NCI-H2227 treated with DMSO at 0.1 percent for 48 hours (cell line): ENCODE measurements at regions not wholly inside any gene's neighbourhood (a gene's known extent, or its start where the extent isn't known, plus 50 kb on each side); places are given as distances from the start of the nearest gene placed in this dataset.
"Not testable (repeated sequence)": the region's sequence is repeated elsewhere in the genome, so short reads cannot be mapped to it uniquely, and the experiment has no call there.

Experiments
- DNase-seq: peaks from one replicate; lab custom pipeline; 2025; lab: John Stamatoyannopoulos, UW

GRCh38 chrX:1778817-1779216 lies 164.0 kb downstream of the ASMT start:
- no peak for DNase-seq

- DNase-seq, result no peak
These were observed 164.8 kb downstream of the ASMT start for GRCh38 chrX:1779626-1780025.

- no peak for DNase-seq
These were observed 166.9 kb downstream of the ASMT start for GRCh38 chrX:1781766-1782165.

- DNase-seq, result no peak
These were observed 169.9 kb downstream of the ASMT start for GRCh38 chrX:1784773-1785172.

GRCh38 chrX:1788300-1788911 lies 173.5 kb downstream of the ASMT start:
- DNase-seq, result no peak

- no peak for DNase-seq
These were observed 177.8 kb downstream of the ASMT start for GRCh38 chrX:1792636-1793035.

GRCh38 chrX:1794586-1794985 lies 179.7 kb downstream of the ASMT start:
- DNase-seq, result no peak

- no peak for DNase-seq
These were observed 188.1 kb downstream of the ASMT start for GRCh38 chrX:1802912-1803311.

GRCh38 chrX:1803741-1804140 lies 188.9 kb downstream of the ASMT start:
- DNase-seq, result no peak

GRCh38 chrX:1807301-1807731 lies 192.5 kb downstream of the ASMT start:
- no peak for DNase-seq

- no peak for DNase-seq
These were observed 194.7 kb downstream of the ASMT start for GRCh38 chrX:1809581-1809980.

GRCh38 chrX:1813809-1814208 lies 198.9 kb downstream of the ASMT start:
- DNase-seq, result no peak

GRCh38 chrX:1815456-1816175 lies 200.8 kb downstream of the ASMT start:
- DNase-seq, result no peak

- DNase-seq, result not testable (repeated sequence)
These were observed 201.6 kb downstream of the ASMT start for GRCh38 chrX:1816387-1816982.

- no peak for DNase-seq
These were observed 207.0 kb downstream of the ASMT start for GRCh38 chrX:1821846-1822245.

GRCh38 chrX:1824855-1825254 lies 210.0 kb downstream of the ASMT start:
- no peak for DNase-seq

- no peak for DNase-seq
These were observed 218.9 kb downstream of the ASMT start for GRCh38 chrX:1833656-1834360.

GRCh38 chrX:1835056-1835455 lies 220.2 kb downstream of the ASMT start:
- no peak for DNase-seq

- DNase-seq, result no peak
These were observed 221.8 kb downstream of the ASMT start for GRCh38 chrX:1836683-1837082.

- DNase-seq, result no peak
These were observed 226.9 kb downstream of the ASMT start for GRCh38 chrX:1841746-1842145.

- DNase-seq, result not testable (repeated sequence)
These were observed 232.1 kb downstream of the ASMT start for GRCh38 chrX:1847000-1847399.

- DNase-seq, result not testable (repeated sequence)
These were observed 232.9 kb downstream of the ASMT start for GRCh38 chrX:1847790-1848189.

- no peak for DNase-seq
These were observed 236.7 kb downstream of the ASMT start for GRCh38 chrX:1851527-1851926.
